ENCODE measurements at regions not wholly inside any gene's neighbourhood (a gene's known extent, or its start where the extent isn't known, plus 50 kb on each side); places are given as distances from the start of the nearest gene placed in this dataset.
A peak's percentile ranks its signal among the peaks of the same experiment; 100 is the strongest.
"Not testable (repeated sequence)": the region's sequence is repeated elsewhere in the genome, so short reads cannot be mapped to it uniquely, and the experiment has no call there.

GRCh38 chr6:112459758-112460304, 112.7 kb downstream of the RFPL4B start:
- DNase-seq (ENCODE audit: low read depth in 2 of 3, low spot score in 2 of 3), result no peak

- no peak for DNase-seq (ENCODE audit: low read depth in 2 of 3, low spot score in 2 of 3)
Measured at GRCh38 chr6:112464901-112465665, 118.0 kb downstream of the RFPL4B start.

GRCh38 chr6:112466373-112467151, 119.4 kb downstream of the RFPL4B start:
- peak in 1 of 3 donors; percentile 11 for DNase-seq (ENCODE audit: low read depth in 2 of 3, low spot score in 2 of 3)

- DNase-seq (ENCODE audit: low read depth in 2 of 3, low spot score in 2 of 3), result no peak
Measured at GRCh38 chr6:112468359-112468758, 121.2 kb downstream of the RFPL4B start.

- no peak for DNase-seq (ENCODE audit: low read depth in 2 of 3, low spot score in 2 of 3)
Measured at GRCh38 chr6:112469306-112469705, 122.2 kb downstream of the RFPL4B start.

- no peak for DNase-seq (ENCODE audit: low read depth in 2 of 3, low spot score in 2 of 3)
Measured at GRCh38 chr6:112470376-112470775, 123.2 kb downstream of the RFPL4B start.

GRCh38 chr6:112470950-112471349, 123.8 kb downstream of the RFPL4B start:
- no peak for DNase-seq (ENCODE audit: low read depth in 2 of 3, low spot score in 2 of 3)

GRCh38 chr6:112475083-112475482, 128.0 kb downstream of the RFPL4B start:
- DNase-seq (ENCODE audit: low read depth in 2 of 3, low spot score in 2 of 3), result no peak

- no peak for DNase-seq (ENCODE audit: low read depth in 2 of 3, low spot score in 2 of 3)
Measured at GRCh38 chr6:112477125-112477524, 130.0 kb downstream of the RFPL4B start.

- DNase-seq (ENCODE audit: low read depth in 2 of 3, low spot score in 2 of 3), result no peak
Measured at GRCh38 chr6:112478036-112478435, 130.9 kb downstream of the RFPL4B start.

- DNase-seq (ENCODE audit: low read depth in 2 of 3, low spot score in 2 of 3), result not testable (repeated sequence)
Measured at GRCh38 chr6:112479975-112480374, 132.8 kb downstream of the RFPL4B start.

- DNase-seq (ENCODE audit: low read depth in 2 of 3, low spot score in 2 of 3), result no peak
Measured at GRCh38 chr6:112480553-112480952, 133.4 kb downstream of the RFPL4B start.

GRCh38 chr6:112481211-112481610, 134.1 kb downstream of the RFPL4B start:
- DNase-seq (ENCODE audit: low read depth in 2 of 3, low spot score in 2 of 3), result no peak

GRCh38 chr6:112482373-112482772, 135.2 kb downstream of the RFPL4B start:
- no peak for DNase-seq (ENCODE audit: low read depth in 2 of 3, low spot score in 2 of 3)

GRCh38 chr6:112485120-112485826, 138.1 kb downstream of the RFPL4B start:
- no peak for DNase-seq (ENCODE audit: low read depth in 2 of 3, low spot score in 2 of 3)

GRCh38 chr6:112485827-112486212, 138.7 kb downstream of the RFPL4B start:
- no peak for DNase-seq (ENCODE audit: low read depth in 2 of 3, low spot score in 2 of 3)

GRCh38 chr6:112486454-112486853, 139.3 kb downstream of the RFPL4B start:
- no peak for DNase-seq (ENCODE audit: low read depth in 2 of 3, low spot score in 2 of 3)

- DNase-seq (ENCODE audit: low read depth in 2 of 3, low spot score in 2 of 3), result no peak
Measured at GRCh38 chr6:112488238-112488637, 141.1 kb downstream of the RFPL4B start.

- no peak for DNase-seq (ENCODE audit: low read depth in 2 of 3, low spot score in 2 of 3)
Measured at GRCh38 chr6:112501705-112502104, 154.6 kb downstream of the RFPL4B start.

GRCh38 chr6:112502351-112503090, 155.4 kb downstream of the RFPL4B start:
- peak in 1 of 3 donors; percentile 22 for DNase-seq (ENCODE audit: low read depth in 2 of 3, low spot score in 2 of 3)
